KOPT-K1 (cell line): ENCODE measurements at regions not wholly inside any gene's neighbourhood (a gene's known extent, or its start where the extent isn't known, plus 50 kb on each side); places are given as distances from the start of the nearest gene placed in this dataset.

ENCODE experiments used
- H3K27ac ChIP-seq: fragments of 200-600 bp; sonication (generic); 2 replicates; pipeline ENCODE4 v1.5.1; 2016; ENCODE audit warnings: antibody characterized with exemption, mild to moderate bottlenecking, low read depth, low read length; ENCODE audit not compliant: poor library complexity, severe bottlenecking
- H3K36me3 ChIP-seq: fragments of 200-600 bp; sonication (generic); 2 replicates; pipeline ENCODE4 v1.5.1; 2017; ENCODE audit warnings: antibody characterized with exemption, mild to moderate bottlenecking, low read length, moderate library complexity; ENCODE audit not compliant: insufficient read depth
- H3K9me3 ChIP-seq: fragments of 200-600 bp; sonication (generic); 2 replicates; pipeline ENCODE4 v1.5.1; 2017; ENCODE audit warnings: antibody characterized with exemption, low read length, mild to moderate bottlenecking; ENCODE audit not compliant: insufficient read depth, poor library complexity, severe bottlenecking

GRCh38 chr6:169963581-169964297 is 212.3 kb downstream of the ERMARD start:
- H3K36me3 ChIP-seq, result no peaks in the 10 kb centered on the region
- H3K27ac ChIP-seq, result no peak overlapping the region
- no peaks in the 10 kb centered on the region for H3K9me3 ChIP-seq

GRCh38 chr6:169962604-169963469 is 211.4 kb downstream of the ERMARD start:
- H3K36me3 ChIP-seq, result no peaks in the 10 kb centered on the region
- H3K27ac ChIP-seq, result no peak overlapping the region
- no peaks in the 10 kb centered on the region for H3K9me3 ChIP-seq

GRCh38 chr6:169961772-169962561 is 210.5 kb downstream of the ERMARD start:
- no peaks in the 10 kb centered on the region for H3K36me3 ChIP-seq
- no peaks in the 10 kb centered on the region for H3K9me3 ChIP-seq
- H3K27ac ChIP-seq, result no peak overlapping the region

GRCh38 chr6:169960886-169961611 is 209.6 kb downstream of the ERMARD start:
- Histone ChIP-seq H3K9me3 (no peaks in the 10 kb centered on the region), H3K27ac (no peak overlapping the region), H3K36me3 (no peaks in the 10 kb centered on the region)

- Histone ChIP-seq H3K9me3 (no peaks in the 10 kb centered on the region), H3K36me3 (no peaks in the 10 kb centered on the region), H3K27ac (no peak overlapping the region)
Observed at GRCh38 chr6:169960521-169960885, 209.1 kb downstream of the ERMARD start.

- H3K27ac ChIP-seq, result no peak overlapping the region
- no peaks in the 10 kb centered on the region for H3K36me3 ChIP-seq
- H3K9me3 ChIP-seq, result no peaks in the 10 kb centered on the region
Observed at GRCh38 chr6:169960003-169960344, 208.6 kb downstream of the ERMARD start.

- no peaks in the 10 kb centered on the region for H3K36me3 ChIP-seq
- H3K27ac ChIP-seq, result no peak overlapping the region
- no peaks in the 10 kb centered on the region for H3K9me3 ChIP-seq
Observed at GRCh38 chr6:169959136-169960002, 207.9 kb downstream of the ERMARD start.

GRCh38 chr6:169958510-169958909 is 207.1 kb downstream of the ERMARD start:
- H3K9me3 ChIP-seq, result no peaks in the 10 kb centered on the region
- H3K36me3 ChIP-seq, result no peaks in the 10 kb centered on the region
- H3K27ac ChIP-seq, result no peak overlapping the region

GRCh38 chr6:169957351-169957963 is 206.0 kb downstream of the ERMARD start:
- Histone ChIP-seq H3K27ac (no peak overlapping the region), H3K9me3 (no peaks in the 10 kb centered on the region), H3K36me3 (no peaks in the 10 kb centered on the region)

GRCh38 chr6:169956580-169956979 is 205.2 kb downstream of the ERMARD start:
- Histone ChIP-seq H3K36me3 (no peaks in the 10 kb centered on the region), H3K27ac (no peak overlapping the region), H3K9me3 (no peaks in the 10 kb centered on the region)

GRCh38 chr6:169955731-169956437 is 204.5 kb downstream of the ERMARD start:
- H3K9me3 ChIP-seq, result no peaks in the 10 kb centered on the region
- H3K27ac ChIP-seq, result no peak overlapping the region
- no peaks in the 10 kb centered on the region for H3K36me3 ChIP-seq

GRCh38 chr6:169954977-169955376 is 203.6 kb downstream of the ERMARD start:
- Histone ChIP-seq H3K36me3 (no peaks in the 10 kb centered on the region), H3K27ac (no peak overlapping the region), H3K9me3 (no peaks in the 10 kb centered on the region)

GRCh38 chr6:169953686-169954085 is 202.3 kb downstream of the ERMARD start:
- H3K36me3 ChIP-seq, result no peaks in the 10 kb centered on the region
- H3K27ac ChIP-seq, result no peak overlapping the region

More at GRCh38 chr6:169953686-169954085, 202.3 kb downstream of the ERMARD start:
- H3K9me3 ChIP-seq, result no peaks in the 10 kb centered on the region
